Right lobe of liver (tissue), 4 donors: ENCODE measurements at regions not wholly inside any gene's neighbourhood (a gene's known extent, or its start where the extent isn't known, plus 50 kb on each side); places are given as distances from the start of the nearest gene placed in this dataset.

Experiments
- POLR2A ChIP-seq: fragments of 450-650 bp; IDR thresholded peaks from one replicate; pipeline ENCODE4 v1.6.1; 2017; ENCODE audit warnings: antibody characterized with exemption, mild to moderate bottlenecking
- TF ChIP-seq, protein P1 (sequence below), 4 donors: fragments of 200-600 bp in 3 of 4; fragments of 450-650 bp in 1 of 4; IDR thresholded peaks; one replicate each; pipeline versions ENCODE4 v1.5.1 to v1.8.0; 2016 to 2022; ENCODE audit warnings: antibody characterized with exemption in 4 of 4, mild to moderate bottlenecking in 2 of 4
- donor health status: DM: no; HTN: no; CAD: no.
- donor health status: DM: no; HTN: no; CAD: no.
- donor health status: DM: no; HTN: yes; CAD: no.

DNA sequence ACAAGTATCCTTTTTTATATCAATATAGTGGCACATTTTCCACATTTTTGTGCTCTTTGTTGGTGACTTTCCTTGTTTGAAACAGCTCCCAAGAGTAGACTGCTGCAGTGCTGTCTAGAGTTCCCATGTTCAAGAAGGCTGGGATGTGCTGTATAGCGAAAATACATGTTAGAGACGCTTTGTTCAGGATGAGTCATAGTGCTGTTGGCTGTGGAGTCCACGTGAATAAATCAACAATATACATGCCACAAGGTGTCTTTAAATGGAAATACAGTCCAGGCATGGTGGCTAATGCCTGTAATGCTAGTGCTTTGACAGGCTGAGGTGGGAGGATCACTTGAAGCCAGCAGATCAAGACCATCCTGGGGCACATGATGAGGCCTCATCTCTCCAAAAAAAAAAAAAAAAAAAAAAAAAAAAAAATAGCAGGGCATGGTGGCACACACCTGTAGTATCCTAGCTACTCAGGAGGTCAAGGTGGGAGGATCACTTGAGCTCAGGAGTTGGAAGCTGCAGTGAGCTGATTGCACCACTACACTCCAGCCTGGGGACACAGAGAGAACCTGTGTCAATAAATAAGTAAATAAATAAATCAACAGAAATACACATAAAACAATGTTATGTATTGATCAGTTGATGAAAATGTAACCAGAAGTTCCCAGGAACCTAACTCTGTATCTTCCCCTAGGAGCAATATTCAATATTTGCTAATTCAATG lies 256.8 kb upstream of the STS start:
- TF ChIP-seq POLR2A, result no peak
- TF ChIP-seq, protein P1, sequence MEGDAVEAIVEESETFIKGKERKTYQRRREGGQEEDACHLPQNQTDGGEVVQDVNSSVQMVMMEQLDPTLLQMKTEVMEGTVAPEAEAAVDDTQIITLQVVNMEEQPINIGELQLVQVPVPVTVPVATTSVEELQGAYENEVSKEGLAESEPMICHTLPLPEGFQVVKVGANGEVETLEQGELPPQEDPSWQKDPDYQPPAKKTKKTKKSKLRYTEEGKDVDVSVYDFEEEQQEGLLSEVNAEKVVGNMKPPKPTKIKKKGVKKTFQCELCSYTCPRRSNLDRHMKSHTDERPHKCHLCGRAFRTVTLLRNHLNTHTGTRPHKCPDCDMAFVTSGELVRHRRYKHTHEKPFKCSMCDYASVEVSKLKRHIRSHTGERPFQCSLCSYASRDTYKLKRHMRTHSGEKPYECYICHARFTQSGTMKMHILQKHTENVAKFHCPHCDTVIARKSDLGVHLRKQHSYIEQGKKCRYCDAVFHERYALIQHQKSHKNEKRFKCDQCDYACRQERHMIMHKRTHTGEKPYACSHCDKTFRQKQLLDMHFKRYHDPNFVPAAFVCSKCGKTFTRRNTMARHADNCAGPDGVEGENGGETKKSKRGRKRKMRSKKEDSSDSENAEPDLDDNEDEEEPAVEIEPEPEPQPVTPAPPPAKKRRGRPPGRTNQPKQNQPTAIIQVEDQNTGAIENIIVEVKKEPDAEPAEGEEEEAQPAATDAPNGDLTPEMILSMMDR (IDR thresholded peaks at IDR 0.05), result no peak
